OCI-LY1 (cell line): ENCODE measurements at regions not wholly inside any gene's neighbourhood (a gene's known extent, or its start where the extent isn't known, plus 50 kb on each side); places are given as distances from the start of the nearest gene placed in this dataset.

Experiments
- H2AFZ ChIP-seq: fragments of 200-600 bp; sonication (generic), shearing (Covaris generic); 2 replicates; pipeline ENCODE4 v1.6.0; 2014; ENCODE audit warnings: antibody characterized with exemption, mild to moderate bottlenecking, low read length
- H3F3A ChIP-seq: fragments of 200-600 bp; sonication (generic), shearing (Covaris generic); 2 replicates; pipeline ENCODE4 v1.6.0; 2014; ENCODE audit warnings: mild to moderate bottlenecking, antibody characterized with exemption, low read length, moderate library complexity; ENCODE audit not compliant: insufficient read depth
- H3K27ac ChIP-seq: fragments of 200-600 bp; sonication (generic); 2 replicates; pipeline ENCODE4 v1.5.1; 2014; ENCODE audit warnings: low read length, mixed run types, mild to moderate bottlenecking, low read depth; ENCODE audit not compliant: poor library complexity, severe bottlenecking
- H3K27me3 ChIP-seq: fragments of 200-600 bp; sonication (generic); 2 replicates; pipeline ENCODE4 v1.6.0; 2014; ENCODE audit warnings: antibody characterized with exemption, mild to moderate bottlenecking, low read length, moderate library complexity; ENCODE audit not compliant: insufficient read depth
- H3K36me3 ChIP-seq: fragments of 200-600 bp; sonication (generic); 2 replicates; pipeline ENCODE4 v1.6.1; 2014; ENCODE audit warnings: mild to moderate bottlenecking, antibody characterized with exemption, low read length, moderate library complexity, mixed read lengths; ENCODE audit not compliant: insufficient read depth
- H3K4me1 ChIP-seq: fragments of 200-600 bp; sonication (generic); 2 replicates; pipeline ENCODE4 v1.5.1; 2014; ENCODE audit warnings: mild to moderate bottlenecking, low read length, moderate library complexity; ENCODE audit not compliant: insufficient read depth, severe bottlenecking
- H3K4me2 ChIP-seq: fragments of 200-600 bp; sonication (generic), shearing (Covaris generic); 2 replicates; pipeline ENCODE4 v1.6.1; 2014; ENCODE audit warnings: low read length
- H3K4me3 ChIP-seq: fragments of 200-600 bp; sonication (generic); 2 replicates; pipeline ENCODE4 v1.5.1; 2014; ENCODE audit warnings: low read length, low read depth, mild to moderate bottlenecking, mixed read lengths; ENCODE audit not compliant: poor library complexity, severe bottlenecking
- H3K79me2 ChIP-seq: fragments of 200-600 bp; shearing (Covaris generic); 2 replicates; pipeline ENCODE4 v1.6.1; 2016; ENCODE audit warnings: mixed run types, low read length, mixed read lengths; ENCODE audit not compliant: insufficient read depth
- H3K9ac ChIP-seq: fragments of 200-600 bp; sonication (generic), shearing (Covaris generic); 2 replicates; pipeline ENCODE4 v1.6.1; 2014; ENCODE audit warnings: mild to moderate bottlenecking, low read length, mixed read lengths
- H3K9me2 ChIP-seq: fragments of 200-600 bp; sonication (generic), shearing (Covaris generic); 2 replicates; pipeline ENCODE4 v1.6.1; 2014; ENCODE audit warnings: low read depth, mild to moderate bottlenecking, low read length, mixed read lengths
- H3K9me3 ChIP-seq: fragments of 200-600 bp; shearing (Covaris generic); 2 replicates; pipeline ENCODE4 v1.6.1; 2014; ENCODE audit warnings: low read length, mixed read lengths
- H4K20me1 ChIP-seq: fragments of 200-600 bp; sonication (generic), shearing (Covaris generic); 2 replicates; pipeline ENCODE4 v1.6.0; 2016; ENCODE audit warnings: mild to moderate bottlenecking, low read length; ENCODE audit not compliant: insufficient read depth
- CTCF ChIP-seq: fragments of 200-600 bp; sonication (generic), shearing (Covaris generic); IDR thresholded peaks from 2 replicates; pipeline ENCODE4 v1.5.1; 2017; ENCODE audit warnings: mild to moderate bottlenecking, antibody characterized with exemption, low read length, moderate library complexity, mixed read lengths
- EZH2 ChIP-seq: fragments of 200-600 bp; sonication (generic), shearing (Covaris generic); IDR thresholded peaks from 2 replicates; pipeline ENCODE4 v1.8.0; 2017; ENCODE audit warnings: borderline replicate concordance, mixed run types, mild to moderate bottlenecking, antibody characterized with exemption, low read length, moderate library complexity, mixed read lengths

DNA sequence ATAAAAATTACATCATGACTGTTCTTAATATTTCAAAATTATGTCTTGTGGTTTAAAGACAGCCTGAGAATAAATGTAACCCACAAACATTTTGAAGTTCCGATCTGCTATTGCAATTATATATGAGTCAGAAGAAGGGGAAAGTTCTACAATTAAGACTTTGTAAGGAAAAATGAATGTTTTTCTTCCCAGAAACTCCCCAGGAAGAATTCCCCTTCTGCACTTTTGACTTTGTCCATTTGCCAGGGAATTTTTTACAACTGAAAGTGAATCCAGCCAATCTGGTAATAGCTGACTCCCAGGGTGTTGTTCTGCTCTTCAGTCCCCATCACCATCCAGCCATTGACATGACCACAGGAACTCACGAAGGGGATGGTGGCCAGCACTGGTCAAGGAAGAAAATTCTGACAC lies 61.6 kb upstream of the NOCT start:
- TF ChIP-seq EZH2 (no peak), CTCF (no peak)
- Histone ChIP-seq H3K4me1 (no peaks in the 10 kb centered on the region), H3K4me2 (no peak overlapping the region), H3K9ac (no peak overlapping the region), H3K27ac (no peak overlapping the region), H3K79me2 (no peaks in the 10 kb centered on the region), H3F3A (no peaks in the 10 kb centered on the region), H3K9me2 (no peaks in the 10 kb centered on the region), H2AFZ (no peak overlapping the region), H3K9me3 (no peaks in the 10 kb centered on the region), H4K20me1 (no peaks in the 10 kb centered on the region), H3K36me3 (no peaks in the 10 kb centered on the region), H3K4me3 (no peak overlapping the region), H3K27me3 (no peaks in the 10 kb centered on the region)

DNA sequence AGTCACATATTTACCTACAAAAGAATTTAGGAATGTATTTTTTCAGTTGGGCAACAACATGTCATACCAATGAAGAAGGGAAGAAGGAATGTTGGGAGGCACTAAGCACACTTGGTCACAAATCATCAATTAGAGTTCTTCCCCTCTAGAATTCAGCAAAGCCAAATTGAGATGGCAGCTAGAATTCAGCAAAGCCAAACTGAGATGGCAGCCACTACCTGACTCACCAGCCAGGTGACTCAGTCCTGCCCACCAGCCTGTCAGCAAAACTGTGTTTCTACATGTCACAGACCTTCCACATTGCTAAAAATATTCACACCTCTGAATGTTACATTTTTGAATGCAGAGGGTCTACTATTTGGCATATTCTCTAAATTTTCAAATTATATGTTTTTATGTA lies 63.2 kb upstream of the NOCT start:
- Histone ChIP-seq H3K9ac (no peak overlapping the region), H3K4me1 (no peaks in the 10 kb centered on the region), H4K20me1 (no peaks in the 10 kb centered on the region), H3K36me3 (no peaks in the 10 kb centered on the region), H3K27me3 (no peaks in the 10 kb centered on the region), H3K9me2 (no peaks in the 10 kb centered on the region), H3F3A (no peaks in the 10 kb centered on the region), H3K9me3 (no peaks in the 10 kb centered on the region), H3K79me2 (no peaks in the 10 kb centered on the region), H3K27ac (no peak overlapping the region), H3K4me3 (no peak overlapping the region), H3K4me2 (no peak overlapping the region), H2AFZ (no peak overlapping the region)
- no peak for TF ChIP-seq CTCF
- TF ChIP-seq EZH2, result no peak

- no peak overlapping the region for H2AFZ ChIP-seq
- no peak overlapping the region for H3K9ac ChIP-seq
- no peaks in the 10 kb centered on the region for H4K20me1 ChIP-seq
Measured at GRCh38 chr4:138951764-138952163, 63.8 kb upstream of the NOCT start.

GRCh38 chr4:138949866-138950265 lies 65.7 kb upstream of the NOCT start:
- Histone ChIP-seq H3K27ac (no peak overlapping the region), H3F3A (no peaks in the 10 kb centered on the region), H3K36me3 (no peaks in the 10 kb centered on the region), H3K9me3 (no peaks in the 10 kb centered on the region), H3K4me3 (no peak overlapping the region), H2AFZ (no peak overlapping the region), H3K9me2 (no peaks in the 10 kb centered on the region), H3K4me2 (no peak overlapping the region), H3K9ac (no peak overlapping the region), H3K27me3 (no peaks in the 10 kb centered on the region; the same call in 1 of the 2 replicates), H4K20me1 (no peaks in the 10 kb centered on the region), H3K79me2 (no peaks in the 10 kb centered on the region), H3K4me1 (no peaks in the 10 kb centered on the region)
- no peak for TF ChIP-seq EZH2
- TF ChIP-seq CTCF, result no peak

More at GRCh38 chr4:138951764-138952163, 63.8 kb upstream of the NOCT start:
- TF ChIP-seq EZH2, result no peak
- no peak overlapping the region for H3K27ac ChIP-seq
- H3K4me3 ChIP-seq, result no peak overlapping the region
- H3K9me3 ChIP-seq, result no peaks in the 10 kb centered on the region
- no peaks in the 10 kb centered on the region; the same call in 1 of the 2 replicates for H3K27me3 ChIP-seq
- H3K4me2 ChIP-seq, result no peak overlapping the region
- H3K79me2 ChIP-seq, result no peaks in the 10 kb centered on the region
- H3K9me2 ChIP-seq, result no peaks in the 10 kb centered on the region
- no peaks in the 10 kb centered on the region for H3K4me1 ChIP-seq
- H3F3A ChIP-seq, result no peaks in the 10 kb centered on the region
- H3K36me3 ChIP-seq, result no peaks in the 10 kb centered on the region
